HepG2 (cell line): ENCODE measurements at regions not wholly inside any gene's neighbourhood (a gene's known extent, or its start where the extent isn't known, plus 50 kb on each side); places are given as distances from the start of the nearest gene placed in this dataset.

Source experiments
- TF ChIP-seq, protein P1 (sequence below): sonication (generic); formaldehyde crosslinking; IDR thresholded peaks from 2 replicates; pipeline ENCODE4 v1.5.0; 2020; ENCODE audit warnings: mild to moderate bottlenecking, missing genetic modification reagents, moderate library complexity
- TF ChIP-seq, protein P2 (sequence below): sonication (generic); formaldehyde crosslinking; conservative IDR thresholded peaks from 2 replicates; pipeline ENCODE4 v1.4.0; 2020; ENCODE audit warnings: missing genetic modification reagents

DNA sequence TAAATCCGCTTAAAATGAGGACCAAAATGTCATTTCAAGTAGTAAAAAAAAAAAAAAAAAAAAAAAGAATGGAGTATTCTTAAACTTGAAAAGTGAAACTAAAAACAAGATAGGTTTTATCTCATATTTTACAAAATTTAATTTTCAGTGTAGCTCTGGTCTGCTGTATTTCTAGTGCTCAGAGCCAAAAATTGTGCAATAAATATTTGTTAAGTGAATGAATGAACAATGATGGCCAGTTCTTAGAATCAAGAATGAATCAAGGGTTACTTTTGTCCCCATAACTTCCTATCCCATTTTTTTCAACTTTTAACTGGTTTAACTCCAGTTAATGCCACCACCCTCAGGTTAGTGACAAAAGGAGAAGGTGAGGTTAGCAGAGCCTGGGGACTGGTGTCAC lies 214.4 kb downstream of the ABHD5 start:
- TF ChIP-seq, protein P1, sequence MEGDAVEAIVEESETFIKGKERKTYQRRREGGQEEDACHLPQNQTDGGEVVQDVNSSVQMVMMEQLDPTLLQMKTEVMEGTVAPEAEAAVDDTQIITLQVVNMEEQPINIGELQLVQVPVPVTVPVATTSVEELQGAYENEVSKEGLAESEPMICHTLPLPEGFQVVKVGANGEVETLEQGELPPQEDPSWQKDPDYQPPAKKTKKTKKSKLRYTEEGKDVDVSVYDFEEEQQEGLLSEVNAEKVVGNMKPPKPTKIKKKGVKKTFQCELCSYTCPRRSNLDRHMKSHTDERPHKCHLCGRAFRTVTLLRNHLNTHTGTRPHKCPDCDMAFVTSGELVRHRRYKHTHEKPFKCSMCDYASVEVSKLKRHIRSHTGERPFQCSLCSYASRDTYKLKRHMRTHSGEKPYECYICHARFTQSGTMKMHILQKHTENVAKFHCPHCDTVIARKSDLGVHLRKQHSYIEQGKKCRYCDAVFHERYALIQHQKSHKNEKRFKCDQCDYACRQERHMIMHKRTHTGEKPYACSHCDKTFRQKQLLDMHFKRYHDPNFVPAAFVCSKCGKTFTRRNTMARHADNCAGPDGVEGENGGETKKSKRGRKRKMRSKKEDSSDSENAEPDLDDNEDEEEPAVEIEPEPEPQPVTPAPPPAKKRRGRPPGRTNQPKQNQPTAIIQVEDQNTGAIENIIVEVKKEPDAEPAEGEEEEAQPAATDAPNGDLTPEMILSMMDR (CRISPR knock-in tag): no peak
- TF ChIP-seq, protein P2, sequence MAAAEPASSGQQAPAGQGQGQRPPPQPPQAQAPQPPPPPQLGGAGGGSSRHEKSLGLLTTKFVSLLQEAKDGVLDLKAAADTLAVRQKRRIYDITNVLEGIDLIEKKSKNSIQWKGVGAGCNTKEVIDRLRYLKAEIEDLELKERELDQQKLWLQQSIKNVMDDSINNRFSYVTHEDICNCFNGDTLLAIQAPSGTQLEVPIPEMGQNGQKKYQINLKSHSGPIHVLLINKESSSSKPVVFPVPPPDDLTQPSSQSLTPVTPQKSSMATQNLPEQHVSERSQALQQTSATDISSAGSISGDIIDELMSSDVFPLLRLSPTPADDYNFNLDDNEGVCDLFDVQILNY: no peak
